H9 (cell line): ENCODE measurements at regions not wholly inside any gene's neighbourhood (a gene's known extent, or its start where the extent isn't known, plus 50 kb on each side); places are given as distances from the start of the nearest gene placed in this dataset.

Source experiments
- DNase-seq: peaks from one replicate; pipeline ENCODE4 v3.0.0-alpha.2; 2017
- H2AFZ ChIP-seq: one replicate; pipeline ENCODE4 v1.6.1; 2013; ENCODE audit warnings: mild to moderate bottlenecking, low read length, control low read depth, moderate library complexity
- H2AK5ac ChIP-seq: 2 replicates; pipeline ENCODE4 v1.6.1; 2013; ENCODE audit warnings: low read length, control low read depth, mixed read lengths; ENCODE audit not compliant: insufficient read length
- H2BK120ac ChIP-seq: one replicate; pipeline ENCODE4 v1.6.1; 2013; ENCODE audit warnings: low read depth, mild to moderate bottlenecking, low read length, control low read depth, inconsistent platforms; ENCODE audit not compliant: poor library complexity, severe bottlenecking
- H2BK12ac ChIP-seq: 2 replicates; pipeline ENCODE4 v1.6.1; 2013; ENCODE audit warnings: low read length, control low read depth, mixed read lengths, low read depth; ENCODE audit not compliant: insufficient read length
- H2BK15ac ChIP-seq: 2 replicates; pipeline ENCODE4 v1.6.1; 2013; ENCODE audit warnings: low read depth, low read length, control low read depth
- H2BK20ac ChIP-seq: one replicate; pipeline ENCODE4 v1.6.1; 2013; ENCODE audit warnings: low read depth, mild to moderate bottlenecking, low read length, control low read depth, inconsistent platforms; ENCODE audit not compliant: poor library complexity, severe bottlenecking
- H2BK5ac ChIP-seq: 2 replicates; pipeline ENCODE4 v1.6.1; 2013; ENCODE audit warnings: low read length, control low read depth, mixed read lengths; ENCODE audit not compliant: insufficient read length
- H3K14ac ChIP-seq: 2 replicates; pipeline ENCODE4 v1.6.1; 2013; ENCODE audit warnings: low read length, control low read depth; ENCODE audit not compliant: insufficient read depth
- H3K18ac ChIP-seq: 2 replicates; pipeline ENCODE4 v1.6.1; 2013; ENCODE audit warnings: low read depth, mild to moderate bottlenecking, mixed read lengths, low read length, control low read depth; ENCODE audit not compliant: insufficient read length
- H3K23ac ChIP-seq: 2 replicates; pipeline ENCODE4 v1.6.1; 2013; ENCODE audit warnings: low read length, control low read depth, mixed read lengths, low read depth; ENCODE audit not compliant: insufficient read length
- H3K23me2 ChIP-seq: 2 replicates; pipeline ENCODE4 v1.6.1; 2013; ENCODE audit warnings: low read depth, mild to moderate bottlenecking, mixed read lengths, low read length, control low read depth; ENCODE audit not compliant: insufficient read length, poor library complexity, severe bottlenecking
- H3K27ac ChIP-seq: 2 replicates; pipeline ENCODE4 v1.5.1; 2013; ENCODE audit warnings: low read length, control low read depth, mixed read lengths, low read depth; ENCODE audit not compliant: insufficient read length
- H3K27me3 ChIP-seq: 2 replicates; pipeline ENCODE4 v1.6.1; 2013; ENCODE audit warnings: low read length, control low read depth, inconsistent platforms; ENCODE audit not compliant: insufficient read depth
- H3K4ac ChIP-seq: 2 replicates; pipeline ENCODE4 v1.6.1; 2013; ENCODE audit warnings: low read depth, mild to moderate bottlenecking, control low read depth, inconsistent platforms, low read length, moderate library complexity
- H3K4me1 ChIP-seq: 2 replicates; pipeline ENCODE4 v1.6.1; 2013; ENCODE audit warnings: low read length, control low read depth, inconsistent platforms; ENCODE audit not compliant: insufficient read depth
- H3K4me2 ChIP-seq: 2 replicates; pipeline ENCODE4 v1.6.1; 2013; ENCODE audit warnings: low read length, control low read depth, mixed read lengths; ENCODE audit not compliant: insufficient read length, insufficient read depth
- H3K56ac ChIP-seq: 2 replicates; pipeline ENCODE4 v1.6.1; 2013; ENCODE audit warnings: low read depth, mild to moderate bottlenecking, mixed read lengths, low read length, control low read depth; ENCODE audit not compliant: insufficient read length
- H3K79me1 ChIP-seq: 2 replicates; pipeline ENCODE4 v1.6.1; 2013; ENCODE audit warnings: low read depth, mild to moderate bottlenecking, moderate library complexity, low read length, control low read depth, inconsistent platforms; ENCODE audit not compliant: insufficient read depth, poor library complexity, severe bottlenecking
- H3K79me2 ChIP-seq: 2 replicates; pipeline ENCODE4 v1.6.1; 2013; ENCODE audit warnings: low read length, control low read depth, inconsistent platforms; ENCODE audit not compliant: insufficient read depth
- H3K9ac ChIP-seq: 2 replicates; pipeline ENCODE4 v1.6.1; 2013; ENCODE audit warnings: low read length, control low read depth, mixed read lengths; ENCODE audit not compliant: insufficient read length; ENCODE audit errors: extremely low read depth
- H3K9me3 ChIP-seq: one replicate; pipeline ENCODE4 v1.6.1; 2013; ENCODE audit warnings: low read depth, low read length, inconsistent platforms; ENCODE audit not compliant: control insufficient read depth
- H3T11ph ChIP-seq: one replicate; pipeline ENCODE4 v1.6.1; 2013; ENCODE audit warnings: mild to moderate bottlenecking, low read length, control low read depth, inconsistent platforms
- H4K20me1 ChIP-seq: one replicate; pipeline ENCODE4 v1.6.1; 2013; ENCODE audit not compliant: control insufficient read depth, insufficient read length, insufficient read depth
- H4K5ac ChIP-seq: 2 replicates; pipeline ENCODE4 v1.6.1; 2013; ENCODE audit warnings: low read depth, mild to moderate bottlenecking, mixed read lengths, low read length, control low read depth; ENCODE audit not compliant: insufficient read length
- H4K8ac ChIP-seq: replicated peaks from 2 replicates; pipeline ENCODE4 v1.6.1; 2013; ENCODE audit warnings: low read length, control low read depth, mixed read lengths, low read depth; ENCODE audit not compliant: insufficient read length
- H4K91ac ChIP-seq: 2 replicates; pipeline ENCODE4 v1.6.1; 2013; ENCODE audit warnings: low read depth, mild to moderate bottlenecking, moderate library complexity, mixed read lengths, low read length, control low read depth; ENCODE audit not compliant: insufficient read length
- H3K27ac Mint-ChIP-seq, 3 experiments: 2 replicates in 2 of 3; 3 replicates in 1 of 3; pipeline ENCODE4 v1.8.0; 2020 to 2021; ENCODE audit warnings: mixed read lengths in 3 of 3, mild to moderate bottlenecking in 1 of 3, moderate library complexity in 1 of 3
- H3K27me3 Mint-ChIP-seq: 2 replicates; pipeline ENCODE4 v1.8.0; 2021; ENCODE audit warnings: low read depth, mild to moderate bottlenecking, moderate library complexity, mixed read lengths
- H3K36me3 Mint-ChIP-seq, 3 experiments: 2 replicates in 2 of 3; 3 replicates in 1 of 3; pipeline ENCODE4 v1.8.0; 2020 to 2021; ENCODE audit warnings: low read depth in 3 of 3, mixed read lengths in 3 of 3; ENCODE audit not compliant: insufficient read depth in 1 of 3
- H3K4me1 Mint-ChIP-seq, 2 experiments: 2 replicates each; pipeline ENCODE4 v1.8.0; 2020; ENCODE audit warnings: mixed read lengths in 2 of 2
- H3K4me3 Mint-ChIP-seq, 2 experiments: 2 replicates in 1 of 2; 3 replicates in 1 of 2; pipeline ENCODE4 v1.8.0; 2020 to 2021; ENCODE audit warnings: mild to moderate bottlenecking in 2 of 2, mixed read lengths in 2 of 2, moderate library complexity in 1 of 2
- H3K9me3 Mint-ChIP-seq, 2 experiments: 2 replicates in 1 of 2; 3 replicates in 1 of 2; pipeline ENCODE4 v1.8.0; 2020; ENCODE audit warnings: mild to moderate bottlenecking in 2 of 2, mixed read lengths in 2 of 2, moderate library complexity in 1 of 2
- WGBS: extraction: QIAGEN DNeasy Blood & Tissue Kit; methylation state at CpG from one replicate; pipeline ENCODE4 v1.1.7; 2013; ENCODE audit warnings: missing lambda C conversion rate, low lambda C conversion rate, mixed read lengths; ENCODE audit not compliant: insufficient read length; ENCODE audit errors: extremely low coverage; 5-methylcytosine and 5-hydroxymethylcytosine counted together
- TF ChIP-seq, protein P1 (sequence below): fragments of 200-600 bp; sonication (generic); conservative IDR thresholded peaks from 3 replicates; pipeline ENCODE4 v1.8.0; 2021; ENCODE audit warnings: antibody characterized with exemption, mild to moderate bottlenecking

DNA sequence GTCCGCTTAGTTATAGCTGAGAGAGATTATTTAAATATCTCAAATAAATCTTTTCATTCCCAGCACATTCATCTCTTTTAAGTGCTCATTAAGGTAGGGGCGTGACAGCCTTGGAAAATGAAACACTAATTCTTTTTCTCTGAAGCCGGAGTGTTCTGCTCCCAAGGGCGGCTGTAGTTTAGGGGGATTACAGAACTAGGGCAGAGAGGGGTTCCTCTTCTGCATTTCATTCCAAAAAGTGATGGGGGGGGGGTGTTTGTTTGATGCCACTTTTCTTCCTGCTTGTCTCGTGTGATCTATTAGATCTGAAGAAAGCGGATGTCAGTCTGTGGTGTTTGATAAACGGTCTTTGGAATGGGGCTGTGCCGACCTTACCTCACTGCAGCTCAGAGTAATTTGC lies 506.5 kb upstream of the MGMT start:
- H2BK5ac ChIP-seq, result no peak overlapping the region
- H2BK12ac ChIP-seq, result no peak overlapping the region
- no peak overlapping the region for H3K56ac ChIP-seq
- no peak overlapping the region for H3K23ac ChIP-seq
- WGBS, result no CpG with 5 or more reads among the region's 8 CpGs
- no peak overlapping the region for H4K91ac ChIP-seq
- no peaks in the 10 kb centered on the region for H3K9me3 ChIP-seq
- H3K4me1 ChIP-seq, result no peaks in the 10 kb centered on the region
- no peaks in the 10 kb centered on the region for H3K4me1 Mint-ChIP-seq
- H3K4me2 ChIP-seq, result no peak overlapping the region
- H4K20me1 ChIP-seq, result no peaks in the 10 kb centered on the region
- peaks cover 0 to 4% (median 0%) of the 10 kb centered on the region in 3 experiments; a peak in 2 of 7 replicates for H3K36me3 Mint-ChIP-seq
- no peak overlapping the region for H2BK20ac ChIP-seq
- no peak overlapping the region for H3K4ac ChIP-seq
- no peak overlapping the region for H3K4me3 Mint-ChIP-seq
- H3K14ac ChIP-seq, result no peak overlapping the region
- no peaks in the 10 kb centered on the region for H3K27me3 Mint-ChIP-seq
- H4K8ac ChIP-seq, result no peak overlapping the region
- no peak overlapping the region for H3T11ph ChIP-seq
- no peak overlapping the region for H2AK5ac ChIP-seq
- peaks cover 6 to 7% of the 10 kb centered on the region in 2 experiments; a peak in 3 of 5 replicates for H3K9me3 Mint-ChIP-seq
- H3K27me3 ChIP-seq, result no peaks in the 10 kb centered on the region
- no peak for DNase-seq
- TF ChIP-seq, protein P1, sequence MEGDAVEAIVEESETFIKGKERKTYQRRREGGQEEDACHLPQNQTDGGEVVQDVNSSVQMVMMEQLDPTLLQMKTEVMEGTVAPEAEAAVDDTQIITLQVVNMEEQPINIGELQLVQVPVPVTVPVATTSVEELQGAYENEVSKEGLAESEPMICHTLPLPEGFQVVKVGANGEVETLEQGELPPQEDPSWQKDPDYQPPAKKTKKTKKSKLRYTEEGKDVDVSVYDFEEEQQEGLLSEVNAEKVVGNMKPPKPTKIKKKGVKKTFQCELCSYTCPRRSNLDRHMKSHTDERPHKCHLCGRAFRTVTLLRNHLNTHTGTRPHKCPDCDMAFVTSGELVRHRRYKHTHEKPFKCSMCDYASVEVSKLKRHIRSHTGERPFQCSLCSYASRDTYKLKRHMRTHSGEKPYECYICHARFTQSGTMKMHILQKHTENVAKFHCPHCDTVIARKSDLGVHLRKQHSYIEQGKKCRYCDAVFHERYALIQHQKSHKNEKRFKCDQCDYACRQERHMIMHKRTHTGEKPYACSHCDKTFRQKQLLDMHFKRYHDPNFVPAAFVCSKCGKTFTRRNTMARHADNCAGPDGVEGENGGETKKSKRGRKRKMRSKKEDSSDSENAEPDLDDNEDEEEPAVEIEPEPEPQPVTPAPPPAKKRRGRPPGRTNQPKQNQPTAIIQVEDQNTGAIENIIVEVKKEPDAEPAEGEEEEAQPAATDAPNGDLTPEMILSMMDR, result no peak
- no peak overlapping the region for H2BK120ac ChIP-seq
- no peak overlapping the region for H3K27ac ChIP-seq
- no peak overlapping the region for H2BK15ac ChIP-seq
- no peak overlapping the region for H3K27ac Mint-ChIP-seq
- H4K5ac ChIP-seq, result no peak overlapping the region
- H3K18ac ChIP-seq, result no peak overlapping the region
- no peak overlapping the region for H2AFZ ChIP-seq
- no peaks in the 10 kb centered on the region for H3K23me2 ChIP-seq
- no peak overlapping the region for H3K9ac ChIP-seq
- H3K79me1 ChIP-seq, result no peaks in the 10 kb centered on the region
- no peaks in the 10 kb centered on the region for H3K79me2 ChIP-seq
